OCI-LY3 (cell line): ENCODE measurements at regions not wholly inside any gene's neighbourhood (a gene's known extent, or its start where the extent isn't known, plus 50 kb on each side); places are given as distances from the start of the nearest gene placed in this dataset.

ENCODE experiments used
- CTCF ChIP-seq: fragments of 200-600, 300-600 bp; sonication (generic); IDR thresholded peaks from 2 replicates; pipeline ENCODE4 v1.5.1; 2014; ENCODE audit warnings: antibody characterized with exemption, low read length, low read depth
- EZH2phosphoT487 ChIP-seq: fragments of 200-600 bp; shearing (Covaris generic); IDR thresholded peaks from 2 replicates; pipeline ENCODE4 v1.6.1; 2018; ENCODE audit warnings: antibody characterized with exemption, mixed run types, low read depth

- TF ChIP-seq EZH2phosphoT487: no peak
- no peak for TF ChIP-seq CTCF
Observed at GRCh38 chr10:4121502-4122380, 336.7 kb upstream of the KLF6 start.
